Sigmoid colon (tissue), 6 donors: ENCODE measurements at regions not wholly inside any gene's neighbourhood (a gene's known extent, or its start where the extent isn't known, plus 50 kb on each side); places are given as distances from the start of the nearest gene placed in this dataset.
"Not testable (repeated sequence)": the region's sequence is repeated elsewhere in the genome, so short reads cannot be mapped to it uniquely, and the experiment has no call there.

Experiments used
- DNase-seq: peaks from one replicate; pipeline ENCODE4 v3.0.0-alpha.2; 2019
- H3K27ac ChIP-seq, 4 donors: fragments of 200-600 bp; sonication (generic); one replicate each; pipeline ENCODE4 v1.5.1; 2016 to 2019; ENCODE audit warnings: mild to moderate bottlenecking in 1 of 4
- H3K27me3 ChIP-seq, 3 donors: fragments of 200-600 bp; sonication (generic); one replicate each; pipeline ENCODE4 v1.5.1; 2019; ENCODE audit warnings: mild to moderate bottlenecking in 1 of 3
- H3K36me3 ChIP-seq, 4 donors: fragments of 200-600 bp; sonication (generic); one replicate each; pipeline ENCODE4 v1.5.1; 2016 to 2019
- H3K4me1 ChIP-seq, 4 donors: fragments of 200-600 bp; sonication (generic); one replicate each; pipeline ENCODE4 v1.5.1; 2017 to 2019
- H3K4me3 ChIP-seq, 4 donors: fragments of 200-600 bp; sonication (generic); one replicate each; pipeline ENCODE4 v1.5.1; 2017 to 2019; ENCODE audit warnings: mild to moderate bottlenecking in 2 of 4, moderate library complexity in 1 of 4
- H3K9me3 ChIP-seq, 4 donors: fragments of 200-600 bp in 3 of 4; sonication (generic) in 3 of 4; one replicate each; pipeline versions ENCODE4 v1.5.1 to v1.6.1; 2013 to 2019
- EP300 ChIP-seq, 4 donors: sonication (generic); formaldehyde crosslinking; IDR thresholded peaks; one replicate each; pipeline ENCODE4 v1.6.1; 2017; ENCODE audit warnings: antibody characterized with exemption in 4 of 4
- POLR2A ChIP-seq, 2 donors: fragments of 450-650 bp; IDR thresholded peaks; one replicate each; pipeline ENCODE4 v1.6.1; 2016; ENCODE audit warnings: antibody characterized with exemption in 2 of 2, mild to moderate bottlenecking in 2 of 2, moderate library complexity in 2 of 2
- POLR2AphosphoS5 ChIP-seq, 4 donors: sonication (generic); formaldehyde crosslinking; IDR thresholded peaks; one replicate each; pipeline ENCODE4 v1.6.1; 2017; ENCODE audit warnings: antibody characterized with exemption in 4 of 4
- WGBS, 2 donors: extraction: QIAGEN DNeasy Blood & Tissue Kit; methylation state at CpG; one replicate each; pipeline ENCODE4 v1.1.7; 2013; 5-methylcytosine and 5-hydroxymethylcytosine counted together
- intact Hi-C: fragments of 100-400 bp; cut with DNase I; formaldehyde crosslinking; loops from one replicate; pipeline ENCODE4 v1.15.1; 2023
- TF ChIP-seq, protein P1 (sequence below), 4 experiments: fragments of 450-650 bp in 3 of 4; fragments of 200-600 bp in 1 of 4; IDR thresholded peaks; one replicate each; pipeline ENCODE4 v1.5.1; 2016 to 2019; ENCODE audit warnings: antibody characterized with exemption in 4 of 4, mild to moderate bottlenecking in 3 of 4, moderate library complexity in 2 of 4
- donor health status: healthy with polysubstance abuse.
- donor health status: healthy.

DNA sequence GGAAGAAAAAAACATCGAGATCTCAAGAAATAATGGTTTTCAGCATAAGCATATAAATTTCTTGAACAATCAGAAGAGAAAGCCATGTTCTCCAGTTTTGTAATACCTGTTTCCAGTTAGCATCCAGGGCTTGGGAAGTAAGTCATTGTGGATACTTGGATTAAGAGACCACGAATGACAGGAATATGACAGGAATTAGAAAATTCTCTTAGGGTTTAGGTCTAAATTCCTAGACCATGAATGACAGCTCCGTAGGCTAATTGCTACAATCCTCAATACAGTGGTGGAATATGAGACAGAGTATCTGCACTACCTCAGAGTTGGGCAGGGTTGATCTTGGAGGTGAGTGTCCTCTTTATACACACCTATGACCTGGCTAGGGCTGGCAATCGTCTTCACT, 517.5 kb downstream of the NTRK3 start:
- Histone ChIP-seq H3K36me3 (no peaks in the 10 kb centered on the region), H3K4me3 (no peak overlapping the region), H3K27me3 (no peaks in the 10 kb centered on the region), H3K4me1 (no peaks in the 10 kb centered on the region), H3K9me3 (no peaks in the 10 kb centered on the region), H3K27ac (no peak overlapping the region)
- TF ChIP-seq, protein P1, sequence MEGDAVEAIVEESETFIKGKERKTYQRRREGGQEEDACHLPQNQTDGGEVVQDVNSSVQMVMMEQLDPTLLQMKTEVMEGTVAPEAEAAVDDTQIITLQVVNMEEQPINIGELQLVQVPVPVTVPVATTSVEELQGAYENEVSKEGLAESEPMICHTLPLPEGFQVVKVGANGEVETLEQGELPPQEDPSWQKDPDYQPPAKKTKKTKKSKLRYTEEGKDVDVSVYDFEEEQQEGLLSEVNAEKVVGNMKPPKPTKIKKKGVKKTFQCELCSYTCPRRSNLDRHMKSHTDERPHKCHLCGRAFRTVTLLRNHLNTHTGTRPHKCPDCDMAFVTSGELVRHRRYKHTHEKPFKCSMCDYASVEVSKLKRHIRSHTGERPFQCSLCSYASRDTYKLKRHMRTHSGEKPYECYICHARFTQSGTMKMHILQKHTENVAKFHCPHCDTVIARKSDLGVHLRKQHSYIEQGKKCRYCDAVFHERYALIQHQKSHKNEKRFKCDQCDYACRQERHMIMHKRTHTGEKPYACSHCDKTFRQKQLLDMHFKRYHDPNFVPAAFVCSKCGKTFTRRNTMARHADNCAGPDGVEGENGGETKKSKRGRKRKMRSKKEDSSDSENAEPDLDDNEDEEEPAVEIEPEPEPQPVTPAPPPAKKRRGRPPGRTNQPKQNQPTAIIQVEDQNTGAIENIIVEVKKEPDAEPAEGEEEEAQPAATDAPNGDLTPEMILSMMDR (IDR thresholded peaks at IDR 0.05) = no peak
- no peak for TF ChIP-seq EP300 (IDR thresholded peaks at IDR 0.05)
- 77 to 86% methylated on average over 4 of the region's 4 CpGs for WGBS, 2 donors
- intact Hi-C loops = no loop called here
- no peak for DNase-seq

DNA sequence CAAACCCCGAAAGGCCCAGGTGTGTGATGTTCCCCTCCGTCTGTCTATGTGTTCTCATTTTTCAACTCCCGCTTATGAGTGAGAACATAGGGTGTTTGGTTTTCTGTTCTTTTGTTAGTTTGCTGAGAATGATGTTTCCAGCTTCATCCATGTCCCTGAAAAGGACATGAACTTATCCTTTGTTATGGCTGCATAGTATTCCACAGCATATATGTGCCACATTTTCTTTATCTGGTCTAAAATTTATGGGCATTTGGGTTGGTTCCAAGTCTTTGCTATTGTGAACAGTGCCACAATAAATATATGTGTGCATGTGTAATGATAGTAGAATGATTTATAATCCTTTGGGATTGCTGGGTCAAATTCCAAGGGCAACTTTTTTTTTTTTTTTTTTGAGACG, 519.1 kb downstream of the NTRK3 start:
- intact Hi-C loops, H3K4me1 ChIP-seq, H3K27me3 ChIP-seq, H3K4me3 ChIP-seq, DNase-seq, H3K27ac ChIP-seq, H3K9me3 ChIP-seq, H3K36me3 ChIP-seq: not testable (repeated sequence)
- 97 to 98% methylated on average over 4 of the region's 4 CpGs for WGBS, 2 donors

DNA sequence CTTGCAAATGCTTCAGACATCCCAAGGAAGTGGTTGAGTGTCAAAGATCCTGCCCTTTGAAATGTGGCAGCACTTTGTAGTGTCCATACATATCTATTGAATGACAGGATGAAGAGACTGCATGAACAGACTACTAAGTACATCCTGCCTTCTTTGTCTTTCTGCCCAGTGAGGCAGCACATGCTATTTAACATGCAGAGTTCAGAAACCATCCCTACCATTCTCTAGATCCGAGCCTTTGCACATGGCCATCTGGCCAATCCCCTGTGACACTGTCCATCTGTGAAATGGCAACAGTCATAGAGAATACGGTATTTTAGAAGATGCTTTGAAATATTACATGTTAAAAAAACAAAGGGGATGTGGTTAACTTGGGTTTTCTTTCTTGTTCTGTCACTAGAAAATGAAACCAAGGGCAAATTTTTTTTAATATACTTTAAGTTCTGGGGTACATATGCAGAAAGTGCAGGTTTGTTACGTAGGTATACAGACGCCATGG, 519.6 kb downstream of the NTRK3 start:
- WGBS, 2 donors = 59 to 88% methylated on average over 4 of the region's 4 CpGs
- Histone ChIP-seq H3K9me3 (no peaks in the 10 kb centered on the region), H3K36me3 (no peaks in the 10 kb centered on the region), H3K27ac (no peak overlapping the region), H3K4me3 (no peak overlapping the region), H3K27me3 (no peaks in the 10 kb centered on the region), H3K4me1 (no peaks in the 10 kb centered on the region)
- no peak for TF ChIP-seq EP300 (IDR thresholded peaks at IDR 0.05)
- no peak for TF ChIP-seq POLR2A (IDR thresholded peaks at IDR 0.05)
- TF ChIP-seq, protein P1 (IDR thresholded peaks at IDR 0.05) = no peak
- TF ChIP-seq POLR2AphosphoS5 (IDR thresholded peaks at IDR 0.05) = no peak
- no peak for DNase-seq
- intact Hi-C loops = no loop called here

DNA sequence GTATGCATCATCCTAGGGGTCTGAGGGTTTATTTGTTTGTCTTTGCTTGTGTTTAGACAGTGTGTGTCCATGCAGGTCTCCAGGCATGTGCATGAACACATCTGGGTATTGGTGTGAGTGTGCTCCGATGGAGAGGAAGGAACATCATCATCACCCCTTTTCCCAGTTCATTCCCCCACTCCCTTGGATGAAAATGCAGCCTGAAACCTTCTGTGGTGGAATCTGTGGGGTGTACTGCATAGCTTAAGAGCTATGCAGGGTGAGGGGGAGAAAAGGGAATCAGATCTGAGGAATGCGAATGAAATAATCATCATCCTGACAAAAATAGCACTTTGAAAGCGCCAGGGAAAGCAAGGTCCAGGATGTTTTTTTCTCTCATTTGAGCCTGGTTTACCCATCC, 520.1 kb downstream of the NTRK3 start:
- H3K9me3 ChIP-seq = no peaks in the 10 kb centered on the region
- H3K27ac ChIP-seq = no peak overlapping the region
- H3K4me3 ChIP-seq = no peak overlapping the region
- no peaks in the 10 kb centered on the region for H3K4me1 ChIP-seq
- TF ChIP-seq EP300 (IDR thresholded peaks at IDR 0.05) (no peak), POLR2AphosphoS5 (IDR thresholded peaks at IDR 0.05) (no peak), POLR2A (IDR thresholded peaks at IDR 0.05) (no peak)
- TF ChIP-seq, protein P1 (IDR thresholded peaks at IDR 0.05) = no peak
- intact Hi-C loops = no loop called here
- no peak for DNase-seq
- 89 to 92% methylated on average over 3 of the region's 3 CpGs for WGBS, 2 donors
- no peaks in the 10 kb centered on the region for H3K27me3 ChIP-seq
- no peaks in the 10 kb centered on the region for H3K36me3 ChIP-seq

DNA sequence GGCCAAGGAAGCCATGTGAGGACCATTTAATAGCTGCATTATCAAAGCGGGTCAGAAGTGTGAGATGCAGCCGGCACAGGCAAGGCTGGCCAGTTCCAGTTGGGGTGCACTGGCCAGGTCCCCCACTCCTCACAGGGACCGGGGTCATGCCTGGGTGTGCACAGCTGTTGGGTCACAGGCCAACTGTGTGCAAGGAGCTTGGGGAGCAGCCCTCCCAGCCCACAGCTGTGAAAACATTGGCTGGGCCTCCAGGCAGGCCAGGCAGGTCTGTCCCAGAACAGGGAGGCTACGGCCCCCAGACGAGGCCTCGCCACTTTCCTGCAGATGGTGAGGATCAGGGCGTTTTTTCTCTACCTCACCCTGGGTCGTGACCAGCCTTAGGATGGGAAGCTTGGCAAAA, 521.0 kb downstream of the NTRK3 start:
- WGBS, 2 donors = 74 to 81% methylated on average over 8 of the region's 8 CpGs

More for the DNA sequence above, 521.0 kb downstream of the NTRK3 start:
- Histone ChIP-seq H3K4me3 (no peak overlapping the region), H3K9me3 (no peaks in the 10 kb centered on the region), H3K27me3 (no peaks in the 10 kb centered on the region), H3K36me3 (no peaks in the 10 kb centered on the region), H3K27ac (no peak overlapping the region), H3K4me1 (no peaks in the 10 kb centered on the region)
- intact Hi-C loops = no loop called here
- no peak for DNase-seq
- TF ChIP-seq EP300 (IDR thresholded peaks at IDR 0.05) (no peak), POLR2A (IDR thresholded peaks at IDR 0.05) (no peak), POLR2AphosphoS5 (IDR thresholded peaks at IDR 0.05) (no peak)
- TF ChIP-seq, protein P1 (IDR thresholded peaks at IDR 0.05) = no peak
